ENCODE measurements at regions not wholly inside any gene's neighbourhood (a gene's known extent, or its start where the extent isn't known, plus 50 kb on each side); places are given as distances from the start of the nearest gene placed in this dataset.

DNA sequence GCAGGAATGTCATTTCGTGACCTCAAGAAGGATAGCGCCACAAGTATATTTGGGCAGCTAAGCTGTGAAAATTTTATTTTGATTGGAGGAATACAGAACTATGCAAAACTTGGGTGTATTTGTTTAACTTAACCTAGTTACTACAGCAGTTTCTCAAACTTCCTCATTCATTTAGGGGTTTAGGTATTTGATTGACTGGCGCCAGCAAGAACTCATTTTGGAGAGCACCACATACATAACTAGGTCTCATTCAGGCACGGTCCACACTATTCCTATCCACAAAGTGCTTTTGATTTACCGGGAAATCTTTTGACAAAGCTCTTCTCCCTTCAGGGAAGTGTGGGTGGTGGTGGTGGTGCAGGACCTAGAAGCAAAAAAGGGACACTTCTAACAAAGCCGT lies 155.1 kb upstream of the NRIP1 start:
- intact Hi-C loops (cut with DNase I) = no loop called here
- peaks cover 0 to 9% (median 5%) of the 10 kb centered on the region in 4 donors for H3K4me1 ChIP-seq
- no peak for TF ChIP-seq POLR2A (IDR thresholded peaks at IDR 0.05; ENCODE audit: low read depth)
- TF ChIP-seq EP300 (IDR thresholded peaks at IDR 0.05) = no peak
- TF ChIP-seq, protein P1, sequence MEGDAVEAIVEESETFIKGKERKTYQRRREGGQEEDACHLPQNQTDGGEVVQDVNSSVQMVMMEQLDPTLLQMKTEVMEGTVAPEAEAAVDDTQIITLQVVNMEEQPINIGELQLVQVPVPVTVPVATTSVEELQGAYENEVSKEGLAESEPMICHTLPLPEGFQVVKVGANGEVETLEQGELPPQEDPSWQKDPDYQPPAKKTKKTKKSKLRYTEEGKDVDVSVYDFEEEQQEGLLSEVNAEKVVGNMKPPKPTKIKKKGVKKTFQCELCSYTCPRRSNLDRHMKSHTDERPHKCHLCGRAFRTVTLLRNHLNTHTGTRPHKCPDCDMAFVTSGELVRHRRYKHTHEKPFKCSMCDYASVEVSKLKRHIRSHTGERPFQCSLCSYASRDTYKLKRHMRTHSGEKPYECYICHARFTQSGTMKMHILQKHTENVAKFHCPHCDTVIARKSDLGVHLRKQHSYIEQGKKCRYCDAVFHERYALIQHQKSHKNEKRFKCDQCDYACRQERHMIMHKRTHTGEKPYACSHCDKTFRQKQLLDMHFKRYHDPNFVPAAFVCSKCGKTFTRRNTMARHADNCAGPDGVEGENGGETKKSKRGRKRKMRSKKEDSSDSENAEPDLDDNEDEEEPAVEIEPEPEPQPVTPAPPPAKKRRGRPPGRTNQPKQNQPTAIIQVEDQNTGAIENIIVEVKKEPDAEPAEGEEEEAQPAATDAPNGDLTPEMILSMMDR (IDR thresholded peaks at IDR 0.05) = no peak
- TF ChIP-seq POLR2AphosphoS5 (IDR thresholded peaks at IDR 0.05) = no peak
- no peaks in the 10 kb centered on the region for H3K36me3 ChIP-seq
- WGBS = 84% methylated on average over 6 of the region's 6 CpGs
- H3K4me3 ChIP-seq = no peak overlapping the region
- H3K27ac ChIP-seq (replicated peaks in 1 of 4) = no peak overlapping the region
- no peak for DNase-seq (ENCODE audit: extremely low spot score)
- no peaks in the 10 kb centered on the region for H3K9me3 ChIP-seq
- no peaks in the 10 kb centered on the region for H3K27me3 ChIP-seq

- DNase-seq (ENCODE audit: extremely low spot score) = no peak
- Histone ChIP-seq H3K27me3 (no peaks in the 10 kb centered on the region), H3K36me3 (no peaks in the 10 kb centered on the region), H3K27ac (replicated peaks in 1 of 4) (no peak overlapping the region), H3K4me1 (peaks cover 0 to 9% (median 5%) of the 10 kb centered on the region in 4 donors), H3K9me3 (no peaks in the 10 kb centered on the region), H3K4me3 (no peak overlapping the region)
- TF ChIP-seq POLR2AphosphoS5 (IDR thresholded peaks at IDR 0.05) (peak in 1 of 2 donors; percentile 17), EP300 (IDR thresholded peaks at IDR 0.05) (no peak)
- TF ChIP-seq, protein P1 (IDR thresholded peaks at IDR 0.05) = no peak
- intact Hi-C loops (cut with DNase I) = no loop called here
Observed at GRCh38 chr21:15221799-15222386, 157.1 kb upstream of the NRIP1 start.

DNA sequence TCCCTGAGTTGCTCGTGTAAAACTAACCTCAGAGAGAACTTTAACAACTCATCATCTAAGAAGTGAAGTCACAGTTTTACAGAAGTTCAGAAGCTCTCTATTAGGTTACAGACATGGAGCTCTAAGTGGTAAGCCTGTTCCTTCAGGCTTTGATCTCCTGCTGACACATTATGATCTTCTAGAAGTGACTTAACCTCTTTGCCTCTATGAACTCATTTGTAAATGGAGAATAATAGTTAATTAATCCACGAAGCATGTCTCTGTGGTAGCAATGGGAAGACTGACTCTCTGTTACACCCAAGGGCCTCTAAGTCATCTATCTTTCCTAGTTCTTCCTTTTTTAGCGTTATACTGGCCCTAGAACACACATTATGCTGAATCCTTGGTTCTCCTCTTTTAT lies 157.9 kb upstream of the NRIP1 start:
- Histone ChIP-seq H3K27ac (replicated peaks in 1 of 4) (no peak overlapping the region), H3K27me3 (no peaks in the 10 kb centered on the region), H3K36me3 (no peaks in the 10 kb centered on the region), H3K9me3 (no peaks in the 10 kb centered on the region), H3K4me3 (no peak overlapping the region), H3K4me1 (peaks cover 0 to 9% (median 5%) of the 10 kb centered on the region in 4 donors)
- TF ChIP-seq POLR2AphosphoS5 (IDR thresholded peaks at IDR 0.05) (no peak), POLR2A (IDR thresholded peaks at IDR 0.05; ENCODE audit: low read depth) (no peak), EP300 (IDR thresholded peaks at IDR 0.05) (no peak)
- TF ChIP-seq, protein P1 (IDR thresholded peaks at IDR 0.05) = no peak
- no peak for DNase-seq (ENCODE audit: extremely low spot score)
- intact Hi-C loops (cut with DNase I) = no loop called here
- 65% methylated on average over 3 of the region's 3 CpGs for WGBS

- Histone ChIP-seq H3K4me1 (peaks cover 0 to 9% (median 5%) of the 10 kb centered on the region in 4 donors), H3K27ac (replicated peaks in 1 of 4) (no peak overlapping the region), H3K36me3 (no peaks in the 10 kb centered on the region), H3K27me3 (no peaks in the 10 kb centered on the region), H3K4me3 (no peak overlapping the region), H3K9me3 (no peaks in the 10 kb centered on the region)
- TF ChIP-seq POLR2AphosphoS5 (IDR thresholded peaks at IDR 0.05) = no peak
- TF ChIP-seq POLR2A (IDR thresholded peaks at IDR 0.05; ENCODE audit: low read depth) = no peak
- TF ChIP-seq EP300 (IDR thresholded peaks at IDR 0.05) = no peak
- TF ChIP-seq, protein P1 (IDR thresholded peaks at IDR 0.05) = no peak
- 76% methylated on average over 6 of the region's 6 CpGs for WGBS
- DNase-seq (ENCODE audit: extremely low spot score) = no peak
- intact Hi-C loops (cut with DNase I) = no loop called here
Observed at GRCh38 chr21:15224346-15225086, 159.7 kb upstream of the NRIP1 start.

All from esophagus muscularis mucosa (tissue), 4 donors.